ENCODE measurements at regions not wholly inside any gene's neighbourhood (a gene's known extent, or its start where the extent isn't known, plus 50 kb on each side); places are given as distances from the start of the nearest gene placed in this dataset.

DNA sequence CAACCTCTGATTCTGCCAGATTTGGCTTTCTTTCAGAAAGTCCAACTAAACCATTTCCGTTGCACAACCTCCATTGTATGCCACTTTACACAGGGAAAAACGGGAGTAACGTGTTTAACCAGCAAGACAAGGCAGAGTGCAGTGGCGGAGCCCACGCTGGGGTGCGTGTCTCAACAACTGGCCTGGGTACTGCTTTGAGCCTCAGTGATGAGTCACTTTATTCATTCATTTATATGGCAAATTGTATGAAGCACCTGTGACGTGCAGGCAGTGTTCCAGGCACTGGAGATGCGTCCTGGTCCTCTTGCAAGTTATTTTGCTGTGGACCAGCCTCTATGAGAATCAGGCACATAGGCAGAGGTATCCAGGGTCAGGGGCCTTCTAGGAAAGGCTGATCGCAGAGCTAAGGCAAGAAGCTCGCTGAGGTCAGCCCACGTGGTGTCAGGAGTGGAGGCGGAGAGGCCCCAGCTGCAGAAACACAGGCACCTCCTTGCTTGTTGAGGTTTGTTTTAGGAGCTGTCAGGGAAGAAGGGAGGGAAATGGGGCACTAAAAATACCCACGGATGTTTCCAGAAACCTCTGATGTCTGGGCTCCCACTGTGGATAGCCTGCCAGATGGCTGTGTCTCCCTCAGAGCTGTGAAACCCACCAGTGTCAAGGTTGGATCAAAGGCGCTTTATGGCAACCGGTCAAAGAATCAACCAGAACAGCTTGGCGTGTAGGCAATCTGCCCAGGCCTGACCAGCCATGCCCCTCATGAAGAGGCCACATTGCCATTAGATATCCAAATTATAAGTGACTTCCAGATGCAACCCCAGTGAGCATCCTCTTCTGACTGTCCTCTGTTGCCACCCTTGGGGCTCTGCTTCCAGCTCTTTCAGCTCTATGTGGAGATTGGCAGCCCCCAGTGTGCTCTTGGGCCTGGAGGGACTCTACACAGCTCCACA lies 157.2 kb downstream of the CD83 start:
- no peak for DNase-seq (ENCODE audit: low read depth in 1 of 2, low spot score in 1 of 2)

GRCh38 chr6:14275493-14275851 lies 157.9 kb downstream of the CD83 start:
- no peak for DNase-seq (ENCODE audit: low read depth in 1 of 2, low spot score in 1 of 2)

GRCh38 chr6:14276071-14276470 lies 158.5 kb downstream of the CD83 start:
- DNase-seq (ENCODE audit: low read depth in 1 of 2, low spot score in 1 of 2) = no peak

GRCh38 chr6:14276667-14277404 lies 159.3 kb downstream of the CD83 start:
- no peak for DNase-seq (ENCODE audit: low read depth in 1 of 2, low spot score in 1 of 2)

GRCh38 chr6:14277405-14277930 lies 159.9 kb downstream of the CD83 start:
- DNase-seq (ENCODE audit: low read depth in 1 of 2, low spot score in 1 of 2) = no peak

DNA sequence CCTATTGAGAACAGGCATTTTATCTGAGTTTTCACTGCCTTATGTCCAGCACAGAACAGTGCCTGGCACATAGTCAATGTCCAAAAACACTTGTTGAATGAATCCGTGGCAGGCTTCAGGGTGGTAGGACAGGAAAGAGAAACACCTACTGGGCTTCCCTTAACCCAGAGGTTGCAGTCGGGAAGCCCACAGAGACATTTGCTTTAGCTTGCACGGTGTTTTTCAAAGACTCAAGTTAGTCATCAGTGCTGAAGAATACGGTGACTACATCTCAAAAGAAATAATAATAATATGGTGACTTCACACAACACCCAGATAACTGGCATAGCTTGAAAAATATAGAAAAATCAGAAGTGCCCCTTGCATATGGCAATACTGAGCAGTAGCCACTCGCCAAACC lies 160.4 kb downstream of the CD83 start:
- no peak for DNase-seq (ENCODE audit: low read depth in 1 of 2, low spot score in 1 of 2)

GRCh38 chr6:14278446-14278845 lies 160.9 kb downstream of the CD83 start:
- DNase-seq (ENCODE audit: low read depth in 1 of 2, low spot score in 1 of 2) = no peak

GRCh38 chr6:14280006-14280510 lies 162.5 kb downstream of the CD83 start:
- no peak for DNase-seq (ENCODE audit: low read depth in 1 of 2, low spot score in 1 of 2)

GRCh38 chr6:14280766-14281293 lies 163.3 kb downstream of the CD83 start:
- DNase-seq (ENCODE audit: low read depth in 1 of 2, low spot score in 1 of 2) = no peak

GRCh38 chr6:14281811-14282660 lies 164.5 kb downstream of the CD83 start:
- no peak for DNase-seq (ENCODE audit: low read depth in 1 of 2, low spot score in 1 of 2)

GRCh38 chr6:14282854-14283505 lies 165.4 kb downstream of the CD83 start:
- no peak for DNase-seq (ENCODE audit: low read depth in 1 of 2, low spot score in 1 of 2)

DNA sequence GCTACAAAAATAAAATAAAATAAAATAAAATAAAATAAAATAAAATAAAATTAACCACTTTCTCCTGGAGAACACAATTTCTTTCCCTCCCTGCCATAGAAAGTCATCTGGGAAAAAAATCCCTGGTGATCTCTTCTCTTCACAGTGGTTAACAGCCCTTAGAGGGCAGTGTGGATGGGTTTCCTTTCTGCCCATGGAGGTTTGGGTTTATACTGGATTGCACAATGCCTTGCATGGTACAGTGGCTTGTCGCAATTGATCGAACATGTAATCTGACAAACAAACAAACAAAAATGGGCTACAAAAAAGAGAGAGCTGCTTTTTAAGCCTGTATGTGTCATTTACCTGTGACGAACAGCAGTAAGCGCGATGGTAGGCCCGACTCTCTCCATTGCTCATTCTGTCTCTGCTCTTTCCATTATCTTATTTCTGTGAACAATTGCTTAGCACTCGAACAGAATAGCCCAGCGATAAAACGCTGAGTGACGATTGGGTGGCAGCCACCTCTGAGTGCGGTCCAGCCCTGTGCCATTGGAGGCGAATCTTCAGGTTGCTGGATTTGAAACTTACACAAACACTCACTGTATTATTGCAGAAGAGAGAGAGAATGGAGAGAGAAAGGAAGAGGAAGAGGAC lies 166.1 kb downstream of the CD83 start:
- DNase-seq (ENCODE audit: low read depth in 1 of 2, low spot score in 1 of 2) = no peak

- no peak for DNase-seq (ENCODE audit: low read depth in 1 of 2, low spot score in 1 of 2)
Observed at GRCh38 chr6:14284969-14285590, 167.5 kb downstream of the CD83 start.

DNA sequence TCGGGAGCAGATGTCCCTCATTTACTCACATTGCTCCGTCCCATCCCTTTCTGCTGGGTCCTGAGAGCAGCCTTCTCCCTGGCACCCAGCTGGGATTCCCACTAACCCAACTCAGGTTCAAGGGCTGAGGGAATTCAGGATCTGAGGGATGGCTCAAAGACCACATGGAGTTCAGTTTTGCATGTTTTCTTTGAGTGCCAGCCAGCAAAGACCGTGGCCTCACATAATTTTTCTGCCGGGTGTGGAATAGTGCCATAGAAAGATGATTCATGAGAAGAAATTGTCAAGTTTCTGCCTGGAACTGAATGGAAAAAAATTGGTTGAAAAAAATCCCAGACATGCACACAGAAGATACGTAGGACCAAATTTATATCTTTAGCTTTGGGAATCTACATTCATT lies 168.6 kb downstream of the CD83 start:
- no peak for DNase-seq (ENCODE audit: low read depth in 1 of 2, low spot score in 1 of 2)

DNA sequence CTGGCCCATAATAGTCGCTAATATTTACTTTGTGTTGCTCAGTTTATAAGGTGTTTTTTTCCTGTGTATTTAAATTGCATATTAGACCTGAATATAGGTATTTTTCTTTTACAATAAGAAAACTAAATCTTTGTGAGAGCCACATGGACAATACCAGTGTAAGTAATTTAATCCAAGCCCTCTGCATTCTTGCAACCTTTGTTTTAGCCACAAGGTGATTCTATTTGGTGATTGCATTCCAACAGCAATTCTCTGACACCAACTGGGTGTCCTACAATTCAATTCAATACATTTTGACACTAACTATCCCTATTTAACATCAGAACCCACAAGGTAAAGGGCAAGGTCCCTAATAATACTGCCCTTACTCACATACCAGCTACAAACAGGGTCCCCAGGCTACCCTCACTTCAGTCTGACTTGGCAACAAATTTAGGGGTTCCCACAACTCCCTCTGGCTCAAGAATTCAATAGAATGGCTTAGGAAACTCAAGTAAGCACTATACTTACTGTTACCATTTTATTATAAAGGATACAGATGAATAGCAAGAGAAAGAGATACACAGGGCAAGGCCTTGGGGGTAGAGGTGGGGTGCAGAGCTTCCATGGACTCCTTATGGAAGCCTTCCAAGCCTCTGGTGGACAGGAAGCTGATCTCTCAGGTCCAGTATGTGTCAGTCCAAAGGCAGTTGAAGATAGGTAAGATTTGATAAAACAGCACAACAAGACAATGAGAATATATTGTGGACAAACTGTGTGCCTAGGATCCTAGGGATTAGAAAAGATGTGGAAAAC lies 169.3 kb downstream of the CD83 start:
- DNase-seq (ENCODE audit: low read depth in 1 of 2, low spot score in 1 of 2) = no peak

GRCh38 chr6:14287707-14288106 lies 170.1 kb downstream of the CD83 start:
- DNase-seq (ENCODE audit: low read depth in 1 of 2, low spot score in 1 of 2) = no peak

- no peak for DNase-seq (ENCODE audit: low read depth in 1 of 2, low spot score in 1 of 2)
Observed at GRCh38 chr6:14288910-14289309, 171.3 kb downstream of the CD83 start.

DNA sequence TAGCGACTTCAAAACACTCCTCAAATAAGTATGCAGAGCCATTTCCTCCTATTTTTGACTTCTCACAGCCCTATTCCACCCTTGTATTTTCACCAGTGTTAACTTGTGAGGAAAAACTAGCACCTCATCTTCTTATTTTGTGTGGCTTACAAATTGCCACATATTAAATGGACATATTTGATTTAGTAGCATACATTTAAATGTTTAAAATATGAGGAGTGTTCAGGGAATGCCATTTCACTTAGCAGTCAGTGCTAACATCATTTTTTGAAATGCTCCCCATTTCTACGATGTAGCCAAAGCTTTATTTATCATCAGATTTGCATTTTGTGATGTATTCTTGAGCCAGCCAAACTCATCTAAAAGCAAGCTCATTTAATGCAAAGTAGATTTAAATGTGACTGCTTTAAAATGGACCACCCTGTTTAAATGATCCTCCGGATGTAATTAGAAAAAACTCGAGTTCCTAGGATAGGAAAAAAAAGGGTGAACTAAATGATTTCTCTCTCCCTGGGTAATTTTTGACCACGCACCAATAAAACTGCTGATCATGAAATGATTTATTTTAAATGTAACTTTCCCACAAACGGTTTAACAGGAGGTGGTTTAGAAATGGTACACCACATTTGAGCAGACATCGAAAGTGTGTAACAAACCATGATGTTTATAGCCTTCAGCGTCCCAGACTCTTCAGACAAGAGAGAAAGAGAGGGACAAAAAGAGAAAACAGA lies 172.6 kb downstream of the CD83 start:
- no peak for DNase-seq (ENCODE audit: low read depth in 1 of 2, low spot score in 1 of 2)
